MM.1S (cell line): ENCODE measurements at regions not wholly inside any gene's neighbourhood (a gene's known extent, or its start where the extent isn't known, plus 50 kb on each side); places are given as distances from the start of the nearest gene placed in this dataset.

Experiments used
- EZH2 ChIP-seq: fragments of 300-600 bp; sonication (generic); optimal IDR thresholded peaks from 2 replicates; pipeline ENCODE3; 2017; ENCODE audit warnings: low read depth, mild to moderate bottlenecking, antibody characterized with exemption, low read length, mixed read lengths
- EZH2phosphoT487 ChIP-seq: fragments of 300-600 bp; sonication (generic); IDR thresholded peaks from 2 replicates; pipeline ENCODE4 v1.6.1; 2018; ENCODE audit warnings: antibody characterized with exemption, low read length
- TF ChIP-seq, protein P1 (sequence below): fragments of 300-600 bp; sonication (generic); IDR thresholded peaks from 2 replicates; pipeline ENCODE4 v1.5.1; 2016; ENCODE audit warnings: antibody characterized with exemption, low read length, mixed read lengths

DNA sequence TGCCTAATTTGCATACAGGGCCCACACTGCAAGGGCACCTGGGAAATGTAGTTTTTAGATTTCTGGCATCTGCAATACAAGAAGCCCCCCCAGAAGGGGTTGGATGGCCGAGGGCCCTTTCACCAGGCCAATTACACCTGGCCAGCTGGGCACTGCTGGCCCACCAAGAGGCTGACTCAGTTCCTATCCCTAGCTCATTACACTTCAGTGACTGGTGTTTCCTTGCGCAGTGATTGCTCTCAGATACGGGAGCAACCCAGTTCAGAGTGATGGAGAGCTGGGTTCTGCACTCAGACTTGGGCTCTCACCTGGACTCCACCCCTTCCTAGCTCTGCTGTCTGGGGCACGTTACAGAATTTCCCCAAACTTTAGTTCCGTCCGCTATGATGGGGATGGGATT lies 81.1 kb upstream of the SHANK2 start:
- TF ChIP-seq, protein P1, sequence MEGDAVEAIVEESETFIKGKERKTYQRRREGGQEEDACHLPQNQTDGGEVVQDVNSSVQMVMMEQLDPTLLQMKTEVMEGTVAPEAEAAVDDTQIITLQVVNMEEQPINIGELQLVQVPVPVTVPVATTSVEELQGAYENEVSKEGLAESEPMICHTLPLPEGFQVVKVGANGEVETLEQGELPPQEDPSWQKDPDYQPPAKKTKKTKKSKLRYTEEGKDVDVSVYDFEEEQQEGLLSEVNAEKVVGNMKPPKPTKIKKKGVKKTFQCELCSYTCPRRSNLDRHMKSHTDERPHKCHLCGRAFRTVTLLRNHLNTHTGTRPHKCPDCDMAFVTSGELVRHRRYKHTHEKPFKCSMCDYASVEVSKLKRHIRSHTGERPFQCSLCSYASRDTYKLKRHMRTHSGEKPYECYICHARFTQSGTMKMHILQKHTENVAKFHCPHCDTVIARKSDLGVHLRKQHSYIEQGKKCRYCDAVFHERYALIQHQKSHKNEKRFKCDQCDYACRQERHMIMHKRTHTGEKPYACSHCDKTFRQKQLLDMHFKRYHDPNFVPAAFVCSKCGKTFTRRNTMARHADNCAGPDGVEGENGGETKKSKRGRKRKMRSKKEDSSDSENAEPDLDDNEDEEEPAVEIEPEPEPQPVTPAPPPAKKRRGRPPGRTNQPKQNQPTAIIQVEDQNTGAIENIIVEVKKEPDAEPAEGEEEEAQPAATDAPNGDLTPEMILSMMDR: no peak
- TF ChIP-seq EZH2 (no peak), EZH2phosphoT487 (no peak)
